Sigmoid colon (tissue), 4 donors: ENCODE measurements at regions not wholly inside any gene's neighbourhood (a gene's known extent, or its start where the extent isn't known, plus 50 kb on each side); places are given as distances from the start of the nearest gene placed in this dataset.

ENCODE experiments used
- CTCF ChIP-seq, 4 experiments: fragments of 450-650 bp in 3 of 4; fragments of 200-600 bp in 1 of 4; IDR thresholded peaks; one replicate each; pipeline ENCODE4 v1.5.1; 2016 to 2019; ENCODE audit warnings: antibody characterized with exemption in 4 of 4, mild to moderate bottlenecking in 3 of 4, moderate library complexity in 2 of 4
- EP300 ChIP-seq, 4 donors: sonication (generic); formaldehyde crosslinking; IDR thresholded peaks; one replicate each; pipeline ENCODE4 v1.6.1; 2017; ENCODE audit warnings: antibody characterized with exemption in 4 of 4
- POLR2A ChIP-seq, 2 donors: fragments of 450-650 bp; IDR thresholded peaks; one replicate each; pipeline ENCODE4 v1.6.1; 2016; ENCODE audit warnings: antibody characterized with exemption in 2 of 2, mild to moderate bottlenecking in 2 of 2, moderate library complexity in 2 of 2
- POLR2AphosphoS5 ChIP-seq, 4 donors: sonication (generic); formaldehyde crosslinking; IDR thresholded peaks; one replicate each; pipeline ENCODE4 v1.6.1; 2017; ENCODE audit warnings: antibody characterized with exemption in 4 of 4

- TF ChIP-seq CTCF (IDR thresholded peaks at IDR 0.05) (no peak), POLR2A (IDR thresholded peaks at IDR 0.05) (no peak), POLR2AphosphoS5 (IDR thresholded peaks at IDR 0.05) (no peak), EP300 (IDR thresholded peaks at IDR 0.05) (no peak)
Measured at GRCh38 chr21:28663754-28664153, 328.9 kb downstream of the LTN1 start.
